ENCODE measurements at regions not wholly inside any gene's neighbourhood (a gene's known extent, or its start where the extent isn't known, plus 50 kb on each side); places are given as distances from the start of the nearest gene placed in this dataset.

GRCh38 chr6:998551-998950, 305.6 kb upstream of the EXOC2 start:
- no peaks in the 10 kb centered on the region for H3K79me2 ChIP-seq (ENCODE audit: insufficient read depth, low read length)
- no peak for TF ChIP-seq CTCF (IDR thresholded peaks at IDR 0.05; ENCODE audit: extremely low read depth, low read depth, low read length)
- H3K27me3 ChIP-seq (ENCODE audit: insufficient read depth, low read length) = no peaks in the 10 kb centered on the region
- no peak overlapping the region for H3K4me2 ChIP-seq (ENCODE audit: insufficient read depth, low read length)
- no peak overlapping the region for H2AFZ ChIP-seq (ENCODE audit: low read length)
- H3K4me1 ChIP-seq (ENCODE audit: insufficient read depth, low read length) = no peaks in the 10 kb centered on the region
- H3K4me3 ChIP-seq (ENCODE audit: insufficient read depth, low read length) = no peak overlapping the region
- no peaks in the 10 kb centered on the region for H4K20me1 ChIP-seq (ENCODE audit: insufficient read depth, low read length)
- no peaks in the 10 kb centered on the region for H3K36me3 ChIP-seq (ENCODE audit: insufficient read depth, low read length)
- no peak overlapping the region for H3K27ac ChIP-seq (ENCODE audit: low read depth, low read length)
- DNase-seq (ENCODE audit: insufficient read length, low spot score, missing footprints) = no peak
- H3K9me3 ChIP-seq (ENCODE audit: low read depth, low read length) = peaks cover 3% of the 10 kb centered on the region

- H2AFZ ChIP-seq (ENCODE audit: low read length) = no peak overlapping the region
Observed at GRCh38 chr6:996271-996852, 303.4 kb upstream of the EXOC2 start.

GRCh38 chr6:991192-991591, 298.3 kb upstream of the EXOC2 start:
- Histone ChIP-seq H3K36me3 (ENCODE audit: insufficient read depth, low read length) (no peaks in the 10 kb centered on the region), H2AFZ (ENCODE audit: low read length) (no peak overlapping the region), H3K79me2 (ENCODE audit: insufficient read depth, low read length) (no peaks in the 10 kb centered on the region), H3K9me3 (ENCODE audit: low read depth, low read length) (no peaks in the 10 kb centered on the region), H3K4me3 (ENCODE audit: insufficient read depth, low read length) (no peak overlapping the region), H4K20me1 (ENCODE audit: insufficient read depth, low read length) (no peaks in the 10 kb centered on the region), H3K4me1 (ENCODE audit: insufficient read depth, low read length) (no peaks in the 10 kb centered on the region), H3K4me2 (ENCODE audit: insufficient read depth, low read length) (no peak overlapping the region), H3K27me3 (ENCODE audit: insufficient read depth, low read length) (no peaks in the 10 kb centered on the region), H3K27ac (ENCODE audit: low read depth, low read length) (no peak overlapping the region)
- DNase-seq (ENCODE audit: insufficient read length, low spot score, missing footprints) = no peak
- TF ChIP-seq CTCF (IDR thresholded peaks at IDR 0.05; ENCODE audit: extremely low read depth, low read depth, low read length) = no peak

More at GRCh38 chr6:996271-996852, 303.4 kb upstream of the EXOC2 start:
- H3K27me3 ChIP-seq (ENCODE audit: insufficient read depth, low read length) = no peaks in the 10 kb centered on the region
- no peak overlapping the region for H3K4me2 ChIP-seq (ENCODE audit: insufficient read depth, low read length)
- H3K79me2 ChIP-seq (ENCODE audit: insufficient read depth, low read length) = no peaks in the 10 kb centered on the region
- H3K27ac ChIP-seq (ENCODE audit: low read depth, low read length) = no peak overlapping the region
- TF ChIP-seq CTCF (IDR thresholded peaks at IDR 0.05; ENCODE audit: extremely low read depth, low read depth, low read length) = no peak
- H3K4me3 ChIP-seq (ENCODE audit: insufficient read depth, low read length) = no peak overlapping the region
- H3K36me3 ChIP-seq (ENCODE audit: insufficient read depth, low read length) = no peaks in the 10 kb centered on the region
- H3K9me3 ChIP-seq (ENCODE audit: low read depth, low read length) = peaks cover 3% of the 10 kb centered on the region
- no peak for DNase-seq (ENCODE audit: insufficient read length, low spot score, missing footprints)
- H4K20me1 ChIP-seq (ENCODE audit: insufficient read depth, low read length) = no peaks in the 10 kb centered on the region
- no peaks in the 10 kb centered on the region for H3K4me1 ChIP-seq (ENCODE audit: insufficient read depth, low read length)

GRCh38 chr6:984031-984430, 291.1 kb upstream of the EXOC2 start:
- H3K4me2 ChIP-seq (ENCODE audit: insufficient read depth, low read length) = no peak overlapping the region
- H3K4me1 ChIP-seq (ENCODE audit: insufficient read depth, low read length) = no peaks in the 10 kb centered on the region
- no peak overlapping the region for H3K4me3 ChIP-seq (ENCODE audit: insufficient read depth, low read length)
- no peak for DNase-seq (ENCODE audit: insufficient read length, low spot score, missing footprints)
- no peaks in the 10 kb centered on the region for H3K79me2 ChIP-seq (ENCODE audit: insufficient read depth, low read length)
- H4K20me1 ChIP-seq (ENCODE audit: insufficient read depth, low read length) = no peaks in the 10 kb centered on the region
- H3K27me3 ChIP-seq (ENCODE audit: insufficient read depth, low read length) = no peaks in the 10 kb centered on the region
- no peaks in the 10 kb centered on the region for H3K36me3 ChIP-seq (ENCODE audit: insufficient read depth, low read length)
- no peak overlapping the region for H2AFZ ChIP-seq (ENCODE audit: low read length)
- no peak for TF ChIP-seq CTCF (IDR thresholded peaks at IDR 0.05; ENCODE audit: extremely low read depth, low read depth, low read length)
- no peaks in the 10 kb centered on the region for H3K9me3 ChIP-seq (ENCODE audit: low read depth, low read length)
- no peak overlapping the region for H3K27ac ChIP-seq (ENCODE audit: low read depth, low read length)

Measured in osteoblast (primary cell).